ENCODE measurements at regions not wholly inside any gene's neighbourhood (a gene's known extent, or its start where the extent isn't known, plus 50 kb on each side); places are given as distances from the start of the nearest gene placed in this dataset.

- FAIRE-seq = no peak
- Histone ChIP-seq H3K9me3 (ENCODE audit: control insufficient read depth in 2 of 2, insufficient read depth in 1 of 2, low read depth in 1 of 2, low read length in 1 of 2) (no peaks in the 10 kb centered on the region), H3K4me3 (ENCODE audit: low read depth in 1 of 3, low read length in 3 of 3) (no peak overlapping the region), H3K4me1 (ENCODE audit: control insufficient read depth in 3 of 3, insufficient read depth in 2 of 3, low read depth in 1 of 3, low read length in 2 of 3) (no peaks in the 10 kb centered on the region), H3K36me3 (ENCODE audit: control insufficient read depth in 3 of 3, insufficient read depth in 2 of 3, low read depth in 1 of 3, low read length in 3 of 3) (no peaks in the 10 kb centered on the region), H3K27ac (ENCODE audit: low read depth in 1 of 3, low read length in 2 of 3) (no peak overlapping the region), H3K27me3 (ENCODE audit: control insufficient read depth in 3 of 3, insufficient read depth in 3 of 3, low read length in 3 of 3) (no peaks in the 10 kb centered on the region)
- DNase-seq = no peak
- WGBS, 3 donors = 78 to 86% (median 85%) methylated on average over 3 of the region's 3 CpGs
These were observed 205.9 kb upstream of the PPP2R3A start for GRCh38 chr3:135759651-135760050.

- H3K9me3 ChIP-seq (ENCODE audit: control insufficient read depth in 2 of 2, insufficient read depth in 1 of 2, low read depth in 1 of 2, low read length in 1 of 2) = peaks cover 0 to 4% of the 10 kb centered on the region in 2 donors
- no peaks in the 10 kb centered on the region for H3K27me3 ChIP-seq (ENCODE audit: control insufficient read depth in 3 of 3, insufficient read depth in 3 of 3, low read length in 3 of 3)
- no peak overlapping the region for H3K27ac ChIP-seq (ENCODE audit: low read depth in 1 of 3, low read length in 2 of 3)
- no peak overlapping the region for H3K4me3 ChIP-seq (ENCODE audit: low read depth in 1 of 3, low read length in 3 of 3)
- no peak for FAIRE-seq
- DNase-seq = no peak
- H3K4me1 ChIP-seq (ENCODE audit: control insufficient read depth in 3 of 3, insufficient read depth in 2 of 3, low read depth in 1 of 3, low read length in 2 of 3) = no peaks in the 10 kb centered on the region
- H3K36me3 ChIP-seq (ENCODE audit: control insufficient read depth in 3 of 3, insufficient read depth in 2 of 3, low read depth in 1 of 3, low read length in 3 of 3) = no peaks in the 10 kb centered on the region
- 69 to 80% (median 79%) methylated on average over 3 of the region's 3 CpGs for WGBS, 3 donors
These were observed 204.9 kb upstream of the PPP2R3A start for GRCh38 chr3:135760581-135760980.

DNA sequence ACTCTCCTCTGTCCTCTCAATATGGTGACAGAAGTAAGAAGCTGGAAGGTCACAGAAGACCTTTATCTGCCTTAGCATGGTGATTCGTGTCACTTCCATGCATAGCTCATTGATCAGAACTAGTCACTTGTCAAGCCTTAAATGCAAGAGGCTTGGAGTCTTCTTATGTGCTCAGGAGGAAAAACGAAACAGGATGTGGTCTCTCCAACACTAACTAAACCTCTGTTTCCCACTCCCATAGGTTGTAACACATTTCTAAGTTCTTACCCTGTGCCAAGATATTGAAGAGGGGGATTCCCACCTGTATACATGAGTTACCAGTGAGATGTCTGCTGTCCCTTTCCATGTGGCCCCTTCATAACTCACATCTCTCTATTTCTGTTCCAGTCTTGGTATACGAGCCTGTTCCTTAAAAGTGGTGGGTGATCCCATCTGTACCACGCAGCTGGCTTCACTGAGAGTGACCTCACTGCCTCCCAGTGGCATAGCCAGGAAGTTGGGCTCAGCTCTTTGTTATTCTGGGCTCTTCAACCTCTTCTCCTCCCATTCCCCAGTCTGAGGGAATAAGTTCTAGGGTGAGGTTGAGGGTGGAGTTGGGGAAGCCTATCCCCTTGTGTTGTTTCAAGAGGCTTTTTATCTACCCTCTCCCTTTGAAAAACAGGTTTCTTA, 203.2 kb upstream of the PPP2R3A start:
- DNase-seq = no peak
- Histone ChIP-seq H3K4me3 (ENCODE audit: low read depth in 1 of 3, low read length in 3 of 3) (no peak overlapping the region), H3K9me3 (ENCODE audit: control insufficient read depth in 2 of 2, insufficient read depth in 1 of 2, low read depth in 1 of 2, low read length in 1 of 2) (peaks cover 0 to 5% of the 10 kb centered on the region in 2 donors), H3K36me3 (ENCODE audit: control insufficient read depth in 3 of 3, insufficient read depth in 2 of 3, low read depth in 1 of 3, low read length in 3 of 3) (no peaks in the 10 kb centered on the region), H3K27ac (ENCODE audit: low read depth in 1 of 3, low read length in 2 of 3) (no peak overlapping the region), H3K27me3 (ENCODE audit: control insufficient read depth in 3 of 3, insufficient read depth in 3 of 3, low read length in 3 of 3) (no peaks in the 10 kb centered on the region), H3K4me1 (ENCODE audit: control insufficient read depth in 3 of 3, insufficient read depth in 2 of 3, low read depth in 1 of 3, low read length in 2 of 3) (no peaks in the 10 kb centered on the region)
- no peak for FAIRE-seq
- 35 to 46% (median 38%) methylated on average over 4 of the region's 4 CpGs for WGBS, 3 donors

- no peak for FAIRE-seq
- DNase-seq = no peak
- Histone ChIP-seq H3K4me1 (ENCODE audit: control insufficient read depth in 3 of 3, insufficient read depth in 2 of 3, low read depth in 1 of 3, low read length in 2 of 3) (no peaks in the 10 kb centered on the region), H3K4me3 (ENCODE audit: low read depth in 1 of 3, low read length in 3 of 3) (no peak overlapping the region), H3K27me3 (ENCODE audit: control insufficient read depth in 3 of 3, insufficient read depth in 3 of 3, low read length in 3 of 3) (no peaks in the 10 kb centered on the region), H3K36me3 (ENCODE audit: control insufficient read depth in 3 of 3, insufficient read depth in 2 of 3, low read depth in 1 of 3, low read length in 3 of 3) (no peaks in the 10 kb centered on the region), H3K27ac (ENCODE audit: low read depth in 1 of 3, low read length in 2 of 3) (no peak overlapping the region), H3K9me3 (ENCODE audit: control insufficient read depth in 2 of 2, insufficient read depth in 1 of 2, low read depth in 1 of 2, low read length in 1 of 2) (peaks cover 0 to 5% of the 10 kb centered on the region in 2 donors)
- WGBS, 3 donors = 63 to 85% (median 65%) methylated on average over 2 of the region's 2 CpGs
These were observed 199.4 kb upstream of the PPP2R3A start for GRCh38 chr3:135766115-135766514.

DNA sequence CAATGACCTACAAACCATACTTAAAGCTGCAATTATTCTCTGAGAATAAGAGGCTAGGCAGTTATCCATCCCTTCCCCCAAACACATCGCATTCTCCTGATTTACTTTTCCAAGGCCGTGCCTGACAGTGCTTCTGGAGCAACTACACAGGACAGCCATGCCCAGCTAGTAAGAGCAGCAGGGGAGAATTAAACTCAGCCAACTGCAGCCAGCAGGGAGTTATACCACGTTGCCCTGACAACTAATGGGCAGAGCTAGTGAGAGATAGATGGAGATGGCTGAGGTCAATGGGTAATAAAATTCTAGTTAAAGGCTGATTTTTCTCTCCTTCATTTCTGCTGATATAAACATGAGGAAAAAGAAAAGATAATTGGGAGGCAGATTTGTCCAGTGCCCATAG, 193.8 kb upstream of the PPP2R3A start:
- DNase-seq (no peak), FAIRE-seq (no peak)
- no peak overlapping the region for H3K27ac ChIP-seq (ENCODE audit: low read depth in 1 of 3, low read length in 2 of 3)
- no peaks in the 10 kb centered on the region for H3K27me3 ChIP-seq (ENCODE audit: control insufficient read depth in 3 of 3, insufficient read depth in 3 of 3, low read length in 3 of 3)
- no peaks in the 10 kb centered on the region for H3K9me3 ChIP-seq (ENCODE audit: control insufficient read depth in 2 of 2, insufficient read depth in 1 of 2, low read depth in 1 of 2, low read length in 1 of 2)
- no peaks in the 10 kb centered on the region for H3K4me1 ChIP-seq (ENCODE audit: control insufficient read depth in 3 of 3, insufficient read depth in 2 of 3, low read depth in 1 of 3, low read length in 2 of 3)
- no peaks in the 10 kb centered on the region for H3K36me3 ChIP-seq (ENCODE audit: control insufficient read depth in 3 of 3, insufficient read depth in 2 of 3, low read depth in 1 of 3, low read length in 3 of 3)
- 47 to 54% (median 50%) methylated on average over 3 of the region's 3 CpGs for WGBS, 3 donors
- H3K4me3 ChIP-seq (ENCODE audit: low read depth in 1 of 3, low read length in 3 of 3) = no peak overlapping the region

DNA sequence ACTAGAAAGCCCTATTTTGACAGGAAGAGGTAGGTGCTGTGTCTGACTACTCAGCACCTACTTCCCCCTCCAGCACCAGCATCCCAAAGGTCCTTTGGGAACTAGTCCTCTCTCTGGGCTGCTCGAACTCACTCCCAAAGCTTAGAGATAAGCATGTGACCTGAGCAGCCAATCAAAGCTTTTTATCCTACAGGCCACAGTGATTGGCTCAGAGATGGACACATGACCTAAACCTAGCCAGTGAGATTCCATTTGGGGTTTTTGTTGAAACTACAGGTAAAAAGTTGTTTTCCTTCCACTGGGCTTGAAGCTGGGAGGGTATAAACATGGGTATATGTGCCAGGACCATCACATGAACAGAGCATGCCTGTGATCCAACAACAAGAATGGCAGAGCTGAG, 186.5 kb upstream of the PPP2R3A start:
- Histone ChIP-seq H3K27ac (ENCODE audit: low read depth in 1 of 3, low read length in 2 of 3) (no peak overlapping the region), H3K9me3 (ENCODE audit: control insufficient read depth in 2 of 2, insufficient read depth in 1 of 2, low read depth in 1 of 2, low read length in 1 of 2) (no peaks in the 10 kb centered on the region), H3K36me3 (ENCODE audit: control insufficient read depth in 3 of 3, insufficient read depth in 2 of 3, low read depth in 1 of 3, low read length in 3 of 3) (no peaks in the 10 kb centered on the region), H3K4me1 (ENCODE audit: control insufficient read depth in 3 of 3, insufficient read depth in 2 of 3, low read depth in 1 of 3, low read length in 2 of 3) (no peaks in the 10 kb centered on the region), H3K4me3 (ENCODE audit: low read depth in 1 of 3, low read length in 3 of 3) (no peak overlapping the region), H3K27me3 (ENCODE audit: control insufficient read depth in 3 of 3, insufficient read depth in 3 of 3, low read length in 3 of 3) (no peaks in the 10 kb centered on the region)
- 65 to 86% (median 78%) methylated on average over 1 of the region's 1 CpG for WGBS, 3 donors
- DNase-seq (no peak), FAIRE-seq (no peak)

- Histone ChIP-seq H3K9me3 (ENCODE audit: control insufficient read depth in 2 of 2, insufficient read depth in 1 of 2, low read depth in 1 of 2, low read length in 1 of 2) (no peaks in the 10 kb centered on the region), H3K27me3 (ENCODE audit: control insufficient read depth in 3 of 3, insufficient read depth in 3 of 3, low read length in 3 of 3) (no peaks in the 10 kb centered on the region), H3K36me3 (ENCODE audit: control insufficient read depth in 3 of 3, insufficient read depth in 2 of 3, low read depth in 1 of 3, low read length in 3 of 3) (no peaks in the 10 kb centered on the region), H3K4me3 (ENCODE audit: low read depth in 1 of 3, low read length in 3 of 3) (no peak overlapping the region), H3K4me1 (ENCODE audit: control insufficient read depth in 3 of 3, insufficient read depth in 2 of 3, low read depth in 1 of 3, low read length in 2 of 3) (no peaks in the 10 kb centered on the region), H3K27ac (ENCODE audit: low read depth in 1 of 3, low read length in 2 of 3) (no peak overlapping the region)
- FAIRE-seq = no peak
- 56 to 66% (median 65%) methylated on average over 6 of the region's 6 CpGs for WGBS, 3 donors
- DNase-seq = no peak
These were observed 185.8 kb upstream of the PPP2R3A start for GRCh38 chr3:135779590-135780235.

DNA sequence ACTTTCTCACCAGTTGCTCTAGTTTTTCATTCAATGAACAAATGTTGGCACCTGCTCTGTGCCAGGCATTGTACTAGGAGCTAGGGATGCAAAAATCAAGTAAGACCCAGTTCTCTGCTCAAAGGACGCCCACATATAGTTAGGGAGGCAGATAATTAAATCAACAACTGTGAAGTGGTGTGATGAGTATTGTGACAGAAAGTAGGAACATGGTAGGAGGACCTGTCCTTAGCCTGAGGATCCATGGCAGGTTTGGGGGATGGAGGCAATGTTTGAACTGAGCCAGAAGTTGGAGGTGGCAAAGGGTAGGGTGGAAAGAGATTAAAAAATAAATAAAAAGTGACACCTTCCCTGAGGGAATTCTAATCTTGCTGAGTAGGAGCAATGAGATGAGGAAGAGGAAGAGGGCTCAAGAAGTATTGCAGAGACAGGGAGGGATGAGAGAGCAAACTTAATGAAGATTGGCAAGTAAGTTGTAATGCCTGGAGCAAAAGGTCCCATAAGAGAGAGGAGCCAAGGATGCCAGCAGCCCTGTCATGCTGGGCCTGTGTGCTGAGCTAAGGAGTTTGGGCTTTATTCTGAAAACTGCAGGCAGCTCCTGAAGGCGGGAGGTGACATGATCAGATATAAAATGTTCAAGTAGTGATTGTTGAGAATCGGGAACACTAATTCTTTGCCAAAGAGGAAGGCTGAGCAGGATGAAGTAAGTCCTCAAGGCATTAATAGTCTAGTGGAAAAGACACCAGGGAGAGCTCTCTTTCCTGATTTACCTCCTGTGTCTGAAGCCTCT, 184.3 kb upstream of the PPP2R3A start:
- 77 to 84% (median 79%) methylated on average over 3 of the region's 3 CpGs for WGBS, 3 donors
- no peaks in the 10 kb centered on the region for H3K27me3 ChIP-seq (ENCODE audit: control insufficient read depth in 3 of 3, insufficient read depth in 3 of 3, low read length in 3 of 3)
- no peaks in the 10 kb centered on the region for H3K4me1 ChIP-seq (ENCODE audit: control insufficient read depth in 3 of 3, insufficient read depth in 2 of 3, low read depth in 1 of 3, low read length in 2 of 3)
- no peaks in the 10 kb centered on the region for H3K9me3 ChIP-seq (ENCODE audit: control insufficient read depth in 2 of 2, insufficient read depth in 1 of 2, low read depth in 1 of 2, low read length in 1 of 2)
- no peak overlapping the region for H3K27ac ChIP-seq (ENCODE audit: low read depth in 1 of 3, low read length in 2 of 3)
- no peaks in the 10 kb centered on the region for H3K36me3 ChIP-seq (ENCODE audit: control insufficient read depth in 3 of 3, insufficient read depth in 2 of 3, low read depth in 1 of 3, low read length in 3 of 3)
- DNase-seq = no peak
- no peak for FAIRE-seq
- no peak overlapping the region for H3K4me3 ChIP-seq (ENCODE audit: low read depth in 1 of 3, low read length in 3 of 3)

All from small intestine (tissue), 7 donors.